ENCODE measurements at regions not wholly inside any gene's neighbourhood (a gene's known extent, or its start where the extent isn't known, plus 50 kb on each side); places are given as distances from the start of the nearest gene placed in this dataset.

DNA sequence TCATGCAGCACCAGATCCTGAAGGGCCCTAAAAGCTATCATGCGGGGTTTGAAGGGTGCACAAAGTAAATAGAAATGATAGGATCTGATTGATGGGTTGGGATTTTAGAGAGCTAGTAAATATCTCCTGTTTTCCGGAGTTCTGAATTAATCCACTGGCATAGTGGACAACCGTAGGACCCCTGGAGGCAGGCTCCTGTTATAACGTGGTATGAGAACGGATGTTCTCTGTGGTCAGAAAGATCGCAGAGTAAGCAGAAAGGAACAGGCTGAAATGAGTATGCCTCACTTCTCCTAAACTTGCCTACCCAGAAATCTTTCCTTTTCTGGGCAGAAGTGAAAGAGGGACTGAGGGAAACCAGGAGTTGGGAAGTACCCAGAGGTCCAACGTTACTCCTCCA lies 470.8 kb downstream of the AJAP1 start:
- no peak for DNase-seq (ENCODE audit: low spot score)
- Mint-ChIP-seq H3K27ac (no peak overlapping the region), H3K4me3 (no peak overlapping the region), H3K4me1 (no peaks in the 10 kb centered on the region), H3K9me3 (peaks cover 80% of the 10 kb centered on the region), H3K36me3 (peaks cover 68% of the 10 kb centered on the region), H3K27me3 (ENCODE audit: low read depth) (peaks cover 17% of the 10 kb centered on the region)
- ChIA-PET POLR2A (no interaction called here), CTCF (no interaction called here)
- TF ChIP-seq, protein P1, sequence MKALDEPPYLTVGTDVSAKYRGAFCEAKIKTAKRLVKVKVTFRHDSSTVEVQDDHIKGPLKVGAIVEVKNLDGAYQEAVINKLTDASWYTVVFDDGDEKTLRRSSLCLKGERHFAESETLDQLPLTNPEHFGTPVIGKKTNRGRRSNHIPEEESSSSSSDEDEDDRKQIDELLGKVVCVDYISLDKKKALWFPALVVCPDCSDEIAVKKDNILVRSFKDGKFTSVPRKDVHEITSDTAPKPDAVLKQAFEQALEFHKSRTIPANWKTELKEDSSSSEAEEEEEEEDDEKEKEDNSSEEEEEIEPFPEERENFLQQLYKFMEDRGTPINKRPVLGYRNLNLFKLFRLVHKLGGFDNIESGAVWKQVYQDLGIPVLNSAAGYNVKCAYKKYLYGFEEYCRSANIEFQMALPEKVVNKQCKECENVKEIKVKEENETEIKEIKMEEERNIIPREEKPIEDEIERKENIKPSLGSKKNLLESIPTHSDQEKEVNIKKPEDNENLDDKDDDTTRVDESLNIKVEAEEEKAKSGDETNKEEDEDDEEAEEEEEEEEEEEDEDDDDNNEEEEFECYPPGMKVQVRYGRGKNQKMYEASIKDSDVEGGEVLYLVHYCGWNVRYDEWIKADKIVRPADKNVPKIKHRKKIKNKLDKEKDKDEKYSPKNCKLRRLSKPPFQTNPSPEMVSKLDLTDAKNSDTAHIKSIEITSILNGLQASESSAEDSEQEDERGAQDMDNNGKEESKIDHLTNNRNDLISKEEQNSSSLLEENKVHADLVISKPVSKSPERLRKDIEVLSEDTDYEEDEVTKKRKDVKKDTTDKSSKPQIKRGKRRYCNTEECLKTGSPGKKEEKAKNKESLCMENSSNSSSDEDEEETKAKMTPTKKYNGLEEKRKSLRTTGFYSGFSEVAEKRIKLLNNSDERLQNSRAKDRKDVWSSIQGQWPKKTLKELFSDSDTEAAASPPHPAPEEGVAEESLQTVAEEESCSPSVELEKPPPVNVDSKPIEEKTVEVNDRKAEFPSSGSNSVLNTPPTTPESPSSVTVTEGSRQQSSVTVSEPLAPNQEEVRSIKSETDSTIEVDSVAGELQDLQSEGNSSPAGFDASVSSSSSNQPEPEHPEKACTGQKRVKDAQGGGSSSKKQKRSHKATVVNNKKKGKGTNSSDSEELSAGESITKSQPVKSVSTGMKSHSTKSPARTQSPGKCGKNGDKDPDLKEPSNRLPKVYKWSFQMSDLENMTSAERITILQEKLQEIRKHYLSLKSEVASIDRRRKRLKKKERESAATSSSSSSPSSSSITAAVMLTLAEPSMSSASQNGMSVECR (CRISPR knock-in tag; IDR thresholded peaks at IDR 0.05; ENCODE audit: borderline replicate concordance), result no peak
- TF ChIP-seq JAZF1 (CRISPR knock-in tag; IDR thresholded peaks at IDR 0.05), result no peak
- TF ChIP-seq ZNF219 (CRISPR knock-in tag; IDR thresholded peaks at IDR 0.05; ENCODE audit: borderline replicate concordance), result no peak
- TF ChIP-seq, protein P2, sequence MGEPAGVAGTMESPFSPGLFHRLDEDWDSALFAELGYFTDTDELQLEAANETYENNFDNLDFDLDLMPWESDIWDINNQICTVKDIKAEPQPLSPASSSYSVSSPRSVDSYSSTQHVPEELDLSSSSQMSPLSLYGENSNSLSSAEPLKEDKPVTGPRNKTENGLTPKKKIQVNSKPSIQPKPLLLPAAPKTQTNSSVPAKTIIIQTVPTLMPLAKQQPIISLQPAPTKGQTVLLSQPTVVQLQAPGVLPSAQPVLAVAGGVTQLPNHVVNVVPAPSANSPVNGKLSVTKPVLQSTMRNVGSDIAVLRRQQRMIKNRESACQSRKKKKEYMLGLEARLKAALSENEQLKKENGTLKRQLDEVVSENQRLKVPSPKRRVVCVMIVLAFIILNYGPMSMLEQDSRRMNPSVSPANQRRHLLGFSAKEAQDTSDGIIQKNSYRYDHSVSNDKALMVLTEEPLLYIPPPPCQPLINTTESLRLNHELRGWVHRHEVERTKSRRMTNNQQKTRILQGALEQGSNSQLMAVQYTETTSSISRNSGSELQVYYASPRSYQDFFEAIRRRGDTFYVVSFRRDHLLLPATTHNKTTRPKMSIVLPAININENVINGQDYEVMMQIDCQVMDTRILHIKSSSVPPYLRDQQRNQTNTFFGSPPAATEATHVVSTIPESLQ (CRISPR knock-in tag; IDR thresholded peaks at IDR 0.05), result no peak
- no peak for TF ChIP-seq HMGA2 (CRISPR knock-in tag; IDR thresholded peaks at IDR 0.05)
- TF ChIP-seq, protein P3, sequence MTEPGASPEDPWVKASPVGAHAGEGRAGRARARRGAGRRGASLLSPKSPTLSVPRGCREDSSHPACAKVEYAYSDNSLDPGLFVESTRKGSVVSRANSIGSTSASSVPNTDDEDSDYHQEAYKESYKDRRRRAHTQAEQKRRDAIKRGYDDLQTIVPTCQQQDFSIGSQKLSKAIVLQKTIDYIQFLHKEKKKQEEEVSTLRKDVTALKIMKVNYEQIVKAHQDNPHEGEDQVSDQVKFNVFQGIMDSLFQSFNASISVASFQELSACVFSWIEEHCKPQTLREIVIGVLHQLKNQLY (CRISPR knock-in tag; IDR thresholded peaks at IDR 0.05), result no peak
- TF ChIP-seq, protein P4, sequence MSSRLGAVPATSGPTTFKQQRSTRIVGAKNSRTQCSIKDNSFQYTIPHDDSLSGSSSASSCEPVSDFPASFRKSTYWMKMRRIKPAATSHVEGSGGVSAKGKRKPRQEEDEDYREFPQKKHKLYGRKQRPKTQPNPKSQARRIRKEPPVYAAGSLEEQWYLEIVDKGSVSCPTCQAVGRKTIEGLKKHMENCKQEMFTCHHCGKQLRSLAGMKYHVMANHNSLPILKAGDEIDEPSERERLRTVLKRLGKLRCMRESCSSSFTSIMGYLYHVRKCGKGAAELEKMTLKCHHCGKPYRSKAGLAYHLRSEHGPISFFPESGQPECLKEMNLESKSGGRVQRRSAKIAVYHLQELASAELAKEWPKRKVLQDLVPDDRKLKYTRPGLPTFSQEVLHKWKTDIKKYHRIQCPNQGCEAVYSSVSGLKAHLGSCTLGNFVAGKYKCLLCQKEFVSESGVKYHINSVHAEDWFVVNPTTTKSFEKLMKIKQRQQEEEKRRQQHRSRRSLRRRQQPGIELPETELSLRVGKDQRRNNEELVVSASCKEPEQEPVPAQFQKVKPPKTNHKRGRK (CRISPR knock-in tag; IDR thresholded peaks at IDR 0.05; ENCODE audit: borderline replicate concordance), result no peak
- TF ChIP-seq MYBL2 (CRISPR knock-in tag; IDR thresholded peaks at IDR 0.05), result no peak
- no peak for TF ChIP-seq SMAD4 (CRISPR knock-in tag; IDR thresholded peaks at IDR 0.05)
- no peak for TF ChIP-seq IRF2 (CRISPR knock-in tag; IDR thresholded peaks at IDR 0.05; ENCODE audit: borderline replicate concordance, low read depth)
- TF ChIP-seq GTF2I (CRISPR knock-in tag; conservative IDR thresholded peaks at IDR 0.05), result no peak
- TF ChIP-seq GABPB1 (CRISPR knock-in tag; IDR thresholded peaks at IDR 0.05), result no peak
- no peak for TF ChIP-seq ELF4 (CRISPR knock-in tag; IDR thresholded peaks at IDR 0.05; ENCODE audit: low read depth)
- TF ChIP-seq NR2C2 (CRISPR knock-in tag; IDR thresholded peaks at IDR 0.05), result no peak
- TF ChIP-seq SMAD3 (CRISPR knock-in tag; IDR thresholded peaks at IDR 0.05; ENCODE audit: borderline replicate concordance), result no peak
- TF ChIP-seq EMX1 (CRISPR knock-in tag; IDR thresholded peaks at IDR 0.05), result no peak
- TF ChIP-seq, protein P5, sequence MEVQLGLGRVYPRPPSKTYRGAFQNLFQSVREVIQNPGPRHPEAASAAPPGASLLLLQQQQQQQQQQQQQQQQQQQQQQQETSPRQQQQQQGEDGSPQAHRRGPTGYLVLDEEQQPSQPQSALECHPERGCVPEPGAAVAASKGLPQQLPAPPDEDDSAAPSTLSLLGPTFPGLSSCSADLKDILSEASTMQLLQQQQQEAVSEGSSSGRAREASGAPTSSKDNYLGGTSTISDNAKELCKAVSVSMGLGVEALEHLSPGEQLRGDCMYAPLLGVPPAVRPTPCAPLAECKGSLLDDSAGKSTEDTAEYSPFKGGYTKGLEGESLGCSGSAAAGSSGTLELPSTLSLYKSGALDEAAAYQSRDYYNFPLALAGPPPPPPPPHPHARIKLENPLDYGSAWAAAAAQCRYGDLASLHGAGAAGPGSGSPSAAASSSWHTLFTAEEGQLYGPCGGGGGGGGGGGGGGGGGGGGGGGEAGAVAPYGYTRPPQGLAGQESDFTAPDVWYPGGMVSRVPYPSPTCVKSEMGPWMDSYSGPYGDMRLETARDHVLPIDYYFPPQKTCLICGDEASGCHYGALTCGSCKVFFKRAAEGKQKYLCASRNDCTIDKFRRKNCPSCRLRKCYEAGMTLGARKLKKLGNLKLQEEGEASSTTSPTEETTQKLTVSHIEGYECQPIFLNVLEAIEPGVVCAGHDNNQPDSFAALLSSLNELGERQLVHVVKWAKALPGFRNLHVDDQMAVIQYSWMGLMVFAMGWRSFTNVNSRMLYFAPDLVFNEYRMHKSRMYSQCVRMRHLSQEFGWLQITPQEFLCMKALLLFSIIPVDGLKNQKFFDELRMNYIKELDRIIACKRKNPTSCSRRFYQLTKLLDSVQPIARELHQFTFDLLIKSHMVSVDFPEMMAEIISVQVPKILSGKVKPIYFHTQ (CRISPR knock-in tag; IDR thresholded peaks at IDR 0.05), result no peak
- TF ChIP-seq JUN (CRISPR knock-in tag; IDR thresholded peaks at IDR 0.05), result no peak
- TF ChIP-seq ZNF671 (CRISPR knock-in tag; IDR thresholded peaks at IDR 0.05), result no peak
- no peak for ATAC-seq

All from WTC11 (cell line).